Peyer's patch (tissue), 4 donors: ENCODE measurements at regions not wholly inside any gene's neighbourhood (a gene's known extent, or its start where the extent isn't known, plus 50 kb on each side); places are given as distances from the start of the nearest gene placed in this dataset.

Source experiments
- POLR2A ChIP-seq, 2 donors: fragments of 450-650 bp; IDR thresholded peaks; one replicate each; pipeline ENCODE4 v1.5.1; 2017; ENCODE audit warnings: antibody characterized with exemption in 2 of 2, mild to moderate bottlenecking in 2 of 2, moderate library complexity in 2 of 2
- TF ChIP-seq, protein P1 (sequence below), 6 experiments: fragments of 450-650 bp in 4 of 6; fragments of 200-600 bp in 2 of 6; sonication (generic) in 1 of 6; IDR thresholded peaks; one replicate each; pipeline ENCODE4 v1.5.1; 2017 to 2019; ENCODE audit warnings: antibody characterized with exemption in 6 of 6, mild to moderate bottlenecking in 3 of 6, moderate library complexity in 1 of 6

- no peak for TF ChIP-seq POLR2A (IDR thresholded peaks at IDR 0.05)
- TF ChIP-seq, protein P1, sequence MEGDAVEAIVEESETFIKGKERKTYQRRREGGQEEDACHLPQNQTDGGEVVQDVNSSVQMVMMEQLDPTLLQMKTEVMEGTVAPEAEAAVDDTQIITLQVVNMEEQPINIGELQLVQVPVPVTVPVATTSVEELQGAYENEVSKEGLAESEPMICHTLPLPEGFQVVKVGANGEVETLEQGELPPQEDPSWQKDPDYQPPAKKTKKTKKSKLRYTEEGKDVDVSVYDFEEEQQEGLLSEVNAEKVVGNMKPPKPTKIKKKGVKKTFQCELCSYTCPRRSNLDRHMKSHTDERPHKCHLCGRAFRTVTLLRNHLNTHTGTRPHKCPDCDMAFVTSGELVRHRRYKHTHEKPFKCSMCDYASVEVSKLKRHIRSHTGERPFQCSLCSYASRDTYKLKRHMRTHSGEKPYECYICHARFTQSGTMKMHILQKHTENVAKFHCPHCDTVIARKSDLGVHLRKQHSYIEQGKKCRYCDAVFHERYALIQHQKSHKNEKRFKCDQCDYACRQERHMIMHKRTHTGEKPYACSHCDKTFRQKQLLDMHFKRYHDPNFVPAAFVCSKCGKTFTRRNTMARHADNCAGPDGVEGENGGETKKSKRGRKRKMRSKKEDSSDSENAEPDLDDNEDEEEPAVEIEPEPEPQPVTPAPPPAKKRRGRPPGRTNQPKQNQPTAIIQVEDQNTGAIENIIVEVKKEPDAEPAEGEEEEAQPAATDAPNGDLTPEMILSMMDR (IDR thresholded peaks at IDR 0.05), result no peak
Observed at GRCh38 chr4:53905941-53906377, 158.4 kb downstream of the CHIC2 start.
